ENCODE measurements at regions not wholly inside any gene's neighbourhood (a gene's known extent, or its start where the extent isn't known, plus 50 kb on each side); places are given as distances from the start of the nearest gene placed in this dataset.

GRCh38 chr4:17301266-17301665 is 210.6 kb downstream of the QDPR start:
- no peak for TF ChIP-seq EZH2 (IDR thresholded peaks at IDR 0.05; ENCODE audit: low read length)
- TF ChIP-seq, protein P1, sequence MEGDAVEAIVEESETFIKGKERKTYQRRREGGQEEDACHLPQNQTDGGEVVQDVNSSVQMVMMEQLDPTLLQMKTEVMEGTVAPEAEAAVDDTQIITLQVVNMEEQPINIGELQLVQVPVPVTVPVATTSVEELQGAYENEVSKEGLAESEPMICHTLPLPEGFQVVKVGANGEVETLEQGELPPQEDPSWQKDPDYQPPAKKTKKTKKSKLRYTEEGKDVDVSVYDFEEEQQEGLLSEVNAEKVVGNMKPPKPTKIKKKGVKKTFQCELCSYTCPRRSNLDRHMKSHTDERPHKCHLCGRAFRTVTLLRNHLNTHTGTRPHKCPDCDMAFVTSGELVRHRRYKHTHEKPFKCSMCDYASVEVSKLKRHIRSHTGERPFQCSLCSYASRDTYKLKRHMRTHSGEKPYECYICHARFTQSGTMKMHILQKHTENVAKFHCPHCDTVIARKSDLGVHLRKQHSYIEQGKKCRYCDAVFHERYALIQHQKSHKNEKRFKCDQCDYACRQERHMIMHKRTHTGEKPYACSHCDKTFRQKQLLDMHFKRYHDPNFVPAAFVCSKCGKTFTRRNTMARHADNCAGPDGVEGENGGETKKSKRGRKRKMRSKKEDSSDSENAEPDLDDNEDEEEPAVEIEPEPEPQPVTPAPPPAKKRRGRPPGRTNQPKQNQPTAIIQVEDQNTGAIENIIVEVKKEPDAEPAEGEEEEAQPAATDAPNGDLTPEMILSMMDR (optimal IDR thresholded peaks at IDR 0.05 in 1 of 3, IDR thresholded peaks at IDR 0.05 in 1 of 3, conservative IDR thresholded peaks at IDR 0.05 in 1 of 3; ENCODE audit: extremely low read depth in 1 of 3, insufficient read depth in 2 of 3, low read length in 3 of 3), result no peak
- FAIRE-seq (no peak), DNase-seq (ENCODE audit: low read depth, low spot score) (no peak)
- H3K9me1 ChIP-seq (ENCODE audit: control insufficient read depth, extremely low read depth, insufficient read depth, low read length), result no peaks in the 10 kb centered on the region
- no peaks in the 10 kb centered on the region for H3K79me2 ChIP-seq (ENCODE audit: control insufficient read depth, insufficient read depth, low read length)
- no peak overlapping the region for H2AFZ ChIP-seq (ENCODE audit: control insufficient read depth, low read length)
- dilution Hi-C loops (cut with MboI; ENCODE audit: extremely low pct_ligation_motif_present, low sequenced_read_pairs), result no loop called here
- H3K4me3 ChIP-seq (ENCODE audit: control insufficient read depth in 2 of 3, extremely low read depth in 1 of 3, insufficient read depth in 2 of 3, low read depth in 1 of 3, low read length in 3 of 3), result no peak overlapping the region
- no peak overlapping the region for H3K27ac ChIP-seq (ENCODE audit: control insufficient read depth, insufficient read depth, low read length)
- no peaks in the 10 kb centered on the region for H3K4me1 ChIP-seq (ENCODE audit: control insufficient read depth, extremely low read depth, insufficient read depth, low read length)
- no peaks in the 10 kb centered on the region for H3K36me3 ChIP-seq (ENCODE audit: control insufficient read depth in 2 of 2, extremely low read depth in 1 of 2, insufficient read depth in 2 of 2, low read length in 2 of 2)
- H3K9me3 ChIP-seq (ENCODE audit: control insufficient read depth, low read depth, low read length), result peaks cover 2% of the 10 kb centered on the region
- no peak overlapping the region for H3K4me2 ChIP-seq (ENCODE audit: control insufficient read depth, extremely low read depth, insufficient read depth, low read depth, low read length)
- no peaks in the 10 kb centered on the region for H3K27me3 ChIP-seq (ENCODE audit: control insufficient read depth, extremely low read depth, insufficient read depth, low read length)
- H4K20me1 ChIP-seq (ENCODE audit: control insufficient read depth, extremely low read depth, insufficient read depth, low read length), result no peaks in the 10 kb centered on the region
- no peak overlapping the region for H3K9ac ChIP-seq (ENCODE audit: control insufficient read depth, extremely low read depth, insufficient read depth, low read length)

GRCh38 chr4:17296921-17297890 is 214.7 kb downstream of the QDPR start:
- H3K4me2 ChIP-seq (ENCODE audit: control insufficient read depth, extremely low read depth, insufficient read depth, low read depth, low read length), result no peak overlapping the region
- H3K79me2 ChIP-seq (ENCODE audit: control insufficient read depth, insufficient read depth, low read length), result no peaks in the 10 kb centered on the region
- no peak overlapping the region for H2AFZ ChIP-seq (ENCODE audit: control insufficient read depth, low read length)
- no peak for FAIRE-seq
- no peak overlapping the region for H3K4me3 ChIP-seq (ENCODE audit: control insufficient read depth in 2 of 3, extremely low read depth in 1 of 3, insufficient read depth in 2 of 3, low read depth in 1 of 3, low read length in 3 of 3)
- no peak for DNase-seq (ENCODE audit: low read depth, low spot score)
- no peaks in the 10 kb centered on the region for H3K27me3 ChIP-seq (ENCODE audit: control insufficient read depth, extremely low read depth, insufficient read depth, low read length)
- TF ChIP-seq, protein P1 (optimal IDR thresholded peaks at IDR 0.05 in 1 of 3, IDR thresholded peaks at IDR 0.05 in 1 of 3, conservative IDR thresholded peaks at IDR 0.05 in 1 of 3; ENCODE audit: extremely low read depth in 1 of 3, insufficient read depth in 2 of 3, low read length in 3 of 3), result no peak
- no peak for TF ChIP-seq EZH2 (IDR thresholded peaks at IDR 0.05; ENCODE audit: low read length)
- H3K9me3 ChIP-seq (ENCODE audit: control insufficient read depth, low read depth, low read length), result peaks cover 2% of the 10 kb centered on the region
- H3K9me1 ChIP-seq (ENCODE audit: control insufficient read depth, extremely low read depth, insufficient read depth, low read length), result no peaks in the 10 kb centered on the region
- no peaks in the 10 kb centered on the region for H3K4me1 ChIP-seq (ENCODE audit: control insufficient read depth, extremely low read depth, insufficient read depth, low read length)
- H4K20me1 ChIP-seq (ENCODE audit: control insufficient read depth, extremely low read depth, insufficient read depth, low read length), result no peaks in the 10 kb centered on the region
- H3K27ac ChIP-seq (ENCODE audit: control insufficient read depth, insufficient read depth, low read length), result no peak overlapping the region
- no peaks in the 10 kb centered on the region for H3K36me3 ChIP-seq (ENCODE audit: control insufficient read depth in 2 of 2, extremely low read depth in 1 of 2, insufficient read depth in 2 of 2, low read length in 2 of 2)
- no peak overlapping the region for H3K9ac ChIP-seq (ENCODE audit: control insufficient read depth, extremely low read depth, insufficient read depth, low read length)
- dilution Hi-C loops (cut with MboI; ENCODE audit: extremely low pct_ligation_motif_present, low sequenced_read_pairs), result no loop called here

All from keratinocyte (primary cell).